ENCODE measurements at regions not wholly inside any gene's neighbourhood (a gene's known extent, or its start where the extent isn't known, plus 50 kb on each side); places are given as distances from the start of the nearest gene placed in this dataset.

DNA sequence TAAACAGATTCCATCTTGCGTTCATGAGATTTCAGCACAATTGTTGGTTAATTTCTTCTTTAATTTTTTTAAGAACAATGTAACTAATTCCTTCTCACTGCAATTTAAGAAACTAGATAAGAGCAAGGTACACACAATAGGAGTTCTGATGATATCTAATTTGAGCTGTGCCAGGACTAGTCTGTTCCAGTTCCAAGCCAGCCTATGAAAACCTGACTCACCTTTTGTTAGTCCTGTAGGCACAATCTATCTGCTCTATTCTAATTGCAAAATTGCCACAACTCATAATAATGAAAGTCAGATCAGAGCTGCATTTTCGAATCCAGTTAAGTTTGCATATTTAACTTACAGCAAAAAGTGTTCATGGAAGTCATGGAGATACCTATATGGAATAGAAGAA, 494.1 kb upstream of the TUSC1 start:
- H3K9ac ChIP-seq (ENCODE audit: low read depth in 1 of 2, low read length in 2 of 2): no peak overlapping the region
- H3K4me3 ChIP-seq (ENCODE audit: low read depth in 1 of 2, low read length in 2 of 2): no peak overlapping the region
- H3K4me1 ChIP-seq (ENCODE audit: control insufficient read depth in 1 of 2, insufficient read depth in 2 of 2, low read length in 2 of 2): no peaks in the 10 kb centered on the region
- no peaks in the 10 kb centered on the region for H3K36me3 ChIP-seq (ENCODE audit: control insufficient read depth in 1 of 2, insufficient read depth in 2 of 2, low read length in 2 of 2)
- no peaks in the 10 kb centered on the region for H3K27me3 ChIP-seq (ENCODE audit: control insufficient read depth in 1 of 2, insufficient read depth in 2 of 2, low read length in 2 of 2)
- peaks cover 0 to 7% of the 10 kb centered on the region in 2 donors for H3K9me3 ChIP-seq (ENCODE audit: control insufficient read depth in 1 of 2, low read length in 2 of 2)
- no peak overlapping the region for H3K27ac ChIP-seq (ENCODE audit: low read depth, low read length)

DNA sequence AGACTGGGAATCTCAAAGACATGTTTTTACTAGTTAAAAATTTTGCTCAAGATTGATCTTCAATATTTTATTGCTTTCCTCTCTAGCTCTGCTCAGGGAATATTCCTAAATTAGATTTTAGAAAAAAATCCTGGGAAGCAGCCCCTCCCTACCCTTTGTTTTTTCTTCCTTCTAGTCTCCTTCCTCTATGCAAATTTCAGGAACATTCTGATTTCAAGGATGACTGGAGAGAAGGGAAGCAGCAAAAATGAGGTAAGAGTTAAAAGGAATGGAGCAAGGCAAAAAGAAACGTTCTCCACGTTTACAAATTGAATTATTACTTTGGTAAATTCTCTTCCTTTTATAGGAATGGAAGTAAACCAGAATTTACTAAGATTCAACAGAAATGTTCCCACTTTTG, 493.4 kb upstream of the TUSC1 start:
- Histone ChIP-seq H3K36me3 (ENCODE audit: control insufficient read depth in 1 of 2, insufficient read depth in 2 of 2, low read length in 2 of 2) (no peaks in the 10 kb centered on the region), H3K9me3 (ENCODE audit: control insufficient read depth in 1 of 2, low read length in 2 of 2) (peaks cover 0 to 6% of the 10 kb centered on the region in 2 donors), H3K4me1 (ENCODE audit: control insufficient read depth in 1 of 2, insufficient read depth in 2 of 2, low read length in 2 of 2) (no peaks in the 10 kb centered on the region), H3K27ac (ENCODE audit: low read depth, low read length) (no peak overlapping the region), H3K27me3 (ENCODE audit: control insufficient read depth in 1 of 2, insufficient read depth in 2 of 2, low read length in 2 of 2) (no peaks in the 10 kb centered on the region), H3K4me3 (ENCODE audit: low read depth in 1 of 2, low read length in 2 of 2) (no peak overlapping the region), H3K9ac (ENCODE audit: low read depth in 1 of 2, low read length in 2 of 2) (no peak overlapping the region)

DNA sequence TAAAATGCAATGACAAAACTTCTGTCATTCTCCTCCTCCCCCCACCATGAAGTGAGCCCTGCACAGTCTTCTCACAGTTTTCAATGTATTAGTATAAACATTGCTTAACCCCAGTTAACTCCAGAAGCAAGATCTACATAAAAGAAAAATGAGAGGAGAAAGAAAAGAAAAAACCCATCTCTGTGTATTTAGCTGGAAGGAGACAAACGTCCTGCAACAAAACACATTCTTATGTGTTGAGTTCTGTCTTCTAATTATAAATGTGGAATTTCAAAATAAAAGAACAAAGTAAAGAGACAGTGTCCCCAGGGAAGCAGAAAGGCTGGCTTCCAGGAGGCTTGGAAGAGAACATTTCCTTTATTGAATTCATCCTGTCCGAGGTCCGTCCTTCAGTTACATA, 491.9 kb upstream of the TUSC1 start:
- no peak overlapping the region for H3K27ac ChIP-seq (ENCODE audit: low read depth, low read length)
- H3K4me3 ChIP-seq (ENCODE audit: low read depth in 1 of 2, low read length in 2 of 2): no peak overlapping the region

DNA sequence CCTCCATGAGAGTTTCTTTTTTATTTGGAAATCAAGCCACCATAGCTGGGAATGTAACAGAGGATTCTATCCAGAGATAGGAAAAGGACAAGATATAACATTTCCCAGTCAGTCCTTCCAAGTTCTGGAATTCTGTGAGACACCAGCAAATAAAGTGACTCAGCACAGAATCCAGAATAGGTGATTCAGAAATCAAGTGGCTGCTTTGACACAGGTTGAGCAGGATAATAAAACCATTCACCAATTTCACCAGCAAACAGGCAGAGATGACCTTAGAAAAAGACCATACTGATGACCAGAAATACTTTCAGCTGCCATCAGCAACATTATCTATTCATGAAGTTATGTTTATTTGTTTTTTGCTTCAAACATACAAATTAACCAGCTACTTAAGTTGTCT, 491.5 kb upstream of the TUSC1 start:
- Histone ChIP-seq H3K9me3 (ENCODE audit: control insufficient read depth in 1 of 2, low read length in 2 of 2) (peaks cover 0 to 7% of the 10 kb centered on the region in 2 donors), H3K27ac (ENCODE audit: low read depth, low read length) (no peak overlapping the region), H3K4me3 (ENCODE audit: low read depth in 1 of 2, low read length in 2 of 2) (no peak overlapping the region), H3K9ac (ENCODE audit: low read depth in 1 of 2, low read length in 2 of 2) (no peak overlapping the region), H3K27me3 (ENCODE audit: control insufficient read depth in 1 of 2, insufficient read depth in 2 of 2, low read length in 2 of 2) (no peaks in the 10 kb centered on the region), H3K4me1 (ENCODE audit: control insufficient read depth in 1 of 2, insufficient read depth in 2 of 2, low read length in 2 of 2) (no peaks in the 10 kb centered on the region), H3K36me3 (ENCODE audit: control insufficient read depth in 1 of 2, insufficient read depth in 2 of 2, low read length in 2 of 2) (no peaks in the 10 kb centered on the region)

More for the DNA sequence above, 491.9 kb upstream of the TUSC1 start:
- Histone ChIP-seq H3K27me3 (ENCODE audit: control insufficient read depth in 1 of 2, insufficient read depth in 2 of 2, low read length in 2 of 2) (no peaks in the 10 kb centered on the region), H3K9me3 (ENCODE audit: control insufficient read depth in 1 of 2, low read length in 2 of 2) (peaks cover 0 to 3% of the 10 kb centered on the region in 2 donors), H3K36me3 (ENCODE audit: control insufficient read depth in 1 of 2, insufficient read depth in 2 of 2, low read length in 2 of 2) (no peaks in the 10 kb centered on the region), H3K9ac (ENCODE audit: low read depth in 1 of 2, low read length in 2 of 2) (no peak overlapping the region), H3K4me1 (ENCODE audit: control insufficient read depth in 1 of 2, insufficient read depth in 2 of 2, low read length in 2 of 2) (no peaks in the 10 kb centered on the region)

DNA sequence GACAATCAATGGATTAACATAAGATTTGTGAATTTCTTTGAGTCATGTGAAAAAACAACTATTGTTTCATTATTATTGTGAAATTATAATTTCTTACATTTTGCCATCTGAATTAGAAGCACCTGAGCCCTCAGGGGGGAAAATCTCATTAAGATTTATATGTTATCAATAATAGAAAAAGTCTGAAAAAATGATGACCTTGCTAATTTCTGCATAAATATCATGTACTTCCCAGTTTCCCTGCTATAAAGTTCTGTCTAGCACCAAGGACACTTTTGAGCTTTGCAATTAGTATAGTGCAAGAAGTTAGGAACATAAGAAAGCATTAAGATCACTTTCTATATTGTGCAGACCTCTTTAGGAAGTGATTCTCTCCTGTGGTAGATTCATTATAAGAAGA, 488.3 kb upstream of the TUSC1 start:
- Histone ChIP-seq H3K27me3 (ENCODE audit: control insufficient read depth in 1 of 2, insufficient read depth in 2 of 2, low read length in 2 of 2) (no peaks in the 10 kb centered on the region), H3K9me3 (ENCODE audit: control insufficient read depth in 1 of 2, low read length in 2 of 2) (peaks cover 0 to 6% of the 10 kb centered on the region in 2 donors)

DNA sequence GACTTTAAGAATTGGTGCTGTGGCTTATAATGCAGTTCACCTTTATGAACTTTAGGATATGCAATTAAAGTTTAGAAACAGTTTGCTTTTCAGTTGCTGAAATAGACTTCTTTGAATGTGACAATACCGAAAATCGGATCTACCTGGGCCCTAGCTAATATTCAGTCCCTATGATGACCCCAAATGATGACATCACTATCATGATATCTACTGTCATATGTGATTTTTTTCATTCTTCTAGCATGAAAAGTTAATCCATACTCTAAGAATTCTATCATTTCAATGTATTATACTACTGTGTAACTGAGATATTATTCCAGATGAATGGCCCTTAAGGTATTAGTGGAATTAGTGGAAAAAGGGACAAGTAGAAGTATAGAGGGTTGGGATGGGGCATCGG, 487.2 kb upstream of the TUSC1 start:
- H3K9ac ChIP-seq (ENCODE audit: low read depth in 1 of 2, low read length in 2 of 2): no peak overlapping the region

More for the DNA sequence above, 488.3 kb upstream of the TUSC1 start:
- Histone ChIP-seq H3K9ac (ENCODE audit: low read depth in 1 of 2, low read length in 2 of 2) (no peak overlapping the region), H3K27ac (ENCODE audit: low read depth, low read length) (no peak overlapping the region), H3K4me1 (ENCODE audit: control insufficient read depth in 1 of 2, insufficient read depth in 2 of 2, low read length in 2 of 2) (no peaks in the 10 kb centered on the region), H3K4me3 (ENCODE audit: low read depth in 1 of 2, low read length in 2 of 2) (no peak overlapping the region), H3K36me3 (ENCODE audit: control insufficient read depth in 1 of 2, insufficient read depth in 2 of 2, low read length in 2 of 2) (no peaks in the 10 kb centered on the region)

DNA sequence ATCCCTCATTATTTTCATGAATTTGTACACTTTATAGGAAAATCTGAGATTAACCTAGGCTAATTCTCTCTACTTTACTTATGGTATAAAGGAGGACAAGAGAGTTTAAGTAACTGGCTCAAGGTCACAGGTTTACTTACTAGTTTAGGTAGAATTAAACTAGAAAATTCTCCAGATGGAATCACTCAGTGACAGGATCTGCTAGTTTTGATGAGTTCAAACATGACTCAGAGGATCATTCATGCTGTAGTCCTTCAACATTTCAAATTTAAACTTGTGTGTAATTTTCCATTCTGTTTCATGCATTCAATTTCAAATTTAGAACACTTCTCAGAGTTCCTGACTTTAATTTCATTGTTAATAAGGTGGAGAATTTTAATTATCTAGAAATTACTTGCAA, 485.7 kb upstream of the TUSC1 start:
- Histone ChIP-seq H3K36me3 (ENCODE audit: control insufficient read depth in 1 of 2, insufficient read depth in 2 of 2, low read length in 2 of 2) (no peaks in the 10 kb centered on the region), H3K27ac (ENCODE audit: low read depth, low read length) (no peak overlapping the region)

More for the DNA sequence above, 487.2 kb upstream of the TUSC1 start:
- Histone ChIP-seq H3K4me1 (ENCODE audit: control insufficient read depth in 1 of 2, insufficient read depth in 2 of 2, low read length in 2 of 2) (no peaks in the 10 kb centered on the region), H3K9me3 (ENCODE audit: control insufficient read depth in 1 of 2, low read length in 2 of 2) (peaks cover 0 to 6% of the 10 kb centered on the region in 2 donors), H3K4me3 (ENCODE audit: low read depth in 1 of 2, low read length in 2 of 2) (no peak overlapping the region), H3K36me3 (ENCODE audit: control insufficient read depth in 1 of 2, insufficient read depth in 2 of 2, low read length in 2 of 2) (no peaks in the 10 kb centered on the region), H3K27ac (ENCODE audit: low read depth, low read length) (no peak overlapping the region), H3K27me3 (ENCODE audit: control insufficient read depth in 1 of 2, insufficient read depth in 2 of 2, low read length in 2 of 2) (no peaks in the 10 kb centered on the region)

DNA sequence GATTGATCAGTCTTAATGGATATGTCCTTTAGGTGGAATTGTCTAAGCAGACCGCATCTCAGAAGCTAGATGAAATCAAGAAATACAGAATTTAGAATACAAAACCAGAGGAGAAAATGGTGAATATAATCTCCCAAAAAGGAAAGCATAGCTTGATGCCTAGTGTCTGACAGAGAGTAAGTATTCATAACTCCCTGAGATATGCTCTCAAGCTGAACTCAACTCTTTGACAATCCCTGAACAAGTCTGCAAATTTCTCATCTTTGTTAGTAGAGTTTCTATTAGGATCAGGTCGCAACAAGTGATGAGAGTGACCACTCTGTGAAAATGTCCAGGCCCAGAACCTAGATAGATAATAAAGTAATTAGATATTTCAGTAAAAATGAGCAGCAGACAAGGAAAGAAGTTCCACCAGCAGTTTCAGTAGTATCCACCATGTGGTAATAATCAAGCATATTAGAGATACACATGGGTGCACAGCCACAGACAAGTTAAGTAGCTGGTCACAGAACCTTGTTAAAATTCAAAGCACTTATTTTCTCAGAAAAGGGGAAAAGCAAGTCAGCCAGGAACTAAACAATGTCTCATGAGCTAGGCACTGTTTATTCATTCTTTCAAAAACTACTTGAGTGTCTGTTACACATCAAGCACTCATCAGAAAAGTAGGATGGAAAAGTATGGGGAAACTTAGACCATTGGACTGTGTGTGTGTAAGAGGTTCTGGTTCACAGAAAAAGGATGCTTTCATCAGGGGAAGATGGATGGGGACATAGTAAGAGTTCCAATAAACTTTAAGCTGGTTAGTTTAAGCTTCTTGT, 481.5 kb upstream of the TUSC1 start:
- Histone ChIP-seq H3K4me1 (ENCODE audit: control insufficient read depth in 1 of 2, insufficient read depth in 2 of 2, low read length in 2 of 2) (no peaks in the 10 kb centered on the region), H3K9ac (ENCODE audit: low read depth in 1 of 2, low read length in 2 of 2) (no peak overlapping the region), H3K27ac (ENCODE audit: low read depth, low read length) (no peak overlapping the region), H3K4me3 (ENCODE audit: low read depth in 1 of 2, low read length in 2 of 2) (no peak overlapping the region), H3K9me3 (ENCODE audit: control insufficient read depth in 1 of 2, low read length in 2 of 2) (peaks cover 3 to 4% of the 10 kb centered on the region in 2 donors), H3K36me3 (ENCODE audit: control insufficient read depth in 1 of 2, insufficient read depth in 2 of 2, low read length in 2 of 2) (no peaks in the 10 kb centered on the region), H3K27me3 (ENCODE audit: control insufficient read depth in 1 of 2, insufficient read depth in 2 of 2, low read length in 2 of 2) (no peaks in the 10 kb centered on the region)

More for the DNA sequence above, 485.7 kb upstream of the TUSC1 start:
- Histone ChIP-seq H3K4me3 (ENCODE audit: low read depth in 1 of 2, low read length in 2 of 2) (no peak overlapping the region), H3K27me3 (ENCODE audit: control insufficient read depth in 1 of 2, insufficient read depth in 2 of 2, low read length in 2 of 2) (no peaks in the 10 kb centered on the region), H3K9me3 (ENCODE audit: control insufficient read depth in 1 of 2, low read length in 2 of 2) (peaks cover 4 to 6% of the 10 kb centered on the region in 2 donors), H3K4me1 (ENCODE audit: control insufficient read depth in 1 of 2, insufficient read depth in 2 of 2, low read length in 2 of 2) (no peaks in the 10 kb centered on the region), H3K9ac (ENCODE audit: low read depth in 1 of 2, low read length in 2 of 2) (no peak overlapping the region)

DNA sequence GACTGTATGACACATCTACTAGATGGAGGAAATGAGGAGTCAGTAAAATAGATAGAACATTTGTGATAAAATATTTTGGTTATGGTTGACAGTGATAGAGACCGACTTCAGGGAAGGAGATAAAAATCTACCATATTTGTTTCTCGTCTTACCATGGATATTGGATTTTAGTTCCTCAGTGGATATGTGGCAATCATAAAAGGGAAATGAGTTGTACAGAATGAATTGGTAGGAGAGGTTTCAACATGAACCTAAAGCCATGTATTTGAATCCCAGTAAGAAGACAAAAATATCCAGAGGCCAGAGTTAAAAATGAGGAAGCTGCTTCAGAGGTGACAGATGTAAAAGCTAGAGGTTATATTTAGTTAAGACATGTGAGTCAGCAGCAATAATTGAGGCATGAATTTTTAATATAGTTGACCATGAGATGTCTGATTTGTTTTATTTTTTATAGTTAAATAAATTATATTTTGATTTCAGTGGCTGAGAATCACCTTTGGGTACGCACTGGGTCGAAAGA, 480.4 kb upstream of the TUSC1 start:
- H3K27ac ChIP-seq (ENCODE audit: low read depth, low read length): no peak overlapping the region
- H3K36me3 ChIP-seq (ENCODE audit: control insufficient read depth in 1 of 2, insufficient read depth in 2 of 2, low read length in 2 of 2): no peaks in the 10 kb centered on the region
- no peak overlapping the region for H3K4me3 ChIP-seq (ENCODE audit: low read depth in 1 of 2, low read length in 2 of 2)
- no peak overlapping the region for H3K9ac ChIP-seq (ENCODE audit: low read depth in 1 of 2, low read length in 2 of 2)
- H3K27me3 ChIP-seq (ENCODE audit: control insufficient read depth in 1 of 2, insufficient read depth in 2 of 2, low read length in 2 of 2): no peaks in the 10 kb centered on the region
- H3K9me3 ChIP-seq (ENCODE audit: control insufficient read depth in 1 of 2, low read length in 2 of 2): peaks cover 0 to 4% of the 10 kb centered on the region in 2 donors
- H3K4me1 ChIP-seq (ENCODE audit: control insufficient read depth in 1 of 2, insufficient read depth in 2 of 2, low read length in 2 of 2): no peaks in the 10 kb centered on the region

DNA sequence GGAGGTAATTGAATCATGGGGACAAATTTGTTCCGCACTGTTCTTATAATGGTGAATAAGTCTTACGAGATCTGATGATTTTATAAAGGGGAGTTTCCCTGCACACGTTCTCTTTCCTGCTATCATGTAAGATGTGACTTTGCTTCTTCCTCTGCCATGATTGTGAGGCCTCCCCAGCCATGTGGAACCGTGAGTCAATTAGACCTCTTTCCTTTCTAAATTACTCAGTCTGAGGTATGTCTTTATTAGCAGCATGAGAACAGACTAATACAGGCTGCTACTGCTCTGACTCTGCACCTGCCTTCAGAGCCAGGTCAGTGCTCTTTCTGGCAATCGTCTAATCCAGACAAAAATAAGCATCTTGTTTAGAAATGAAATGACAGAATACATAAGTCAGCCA, 479.2 kb upstream of the TUSC1 start:
- no peak overlapping the region for H3K27ac ChIP-seq (ENCODE audit: low read depth, low read length)
- no peaks in the 10 kb centered on the region for H3K4me1 ChIP-seq (ENCODE audit: control insufficient read depth in 1 of 2, insufficient read depth in 2 of 2, low read length in 2 of 2)
- no peak overlapping the region for H3K9ac ChIP-seq (ENCODE audit: low read depth in 1 of 2, low read length in 2 of 2)
- H3K4me3 ChIP-seq (ENCODE audit: low read depth in 1 of 2, low read length in 2 of 2): no peak overlapping the region
- no peaks in the 10 kb centered on the region for H3K36me3 ChIP-seq (ENCODE audit: control insufficient read depth in 1 of 2, insufficient read depth in 2 of 2, low read length in 2 of 2)
- H3K27me3 ChIP-seq (ENCODE audit: control insufficient read depth in 1 of 2, insufficient read depth in 2 of 2, low read length in 2 of 2): no peaks in the 10 kb centered on the region
- peaks cover 0 to 4% of the 10 kb centered on the region in 2 donors for H3K9me3 ChIP-seq (ENCODE audit: control insufficient read depth in 1 of 2, low read length in 2 of 2)

All from duodenal mucosa (tissue), 2 donors.